ENCODE measurements at regions not wholly inside any gene's neighbourhood (a gene's known extent, or its start where the extent isn't known, plus 50 kb on each side); places are given as distances from the start of the nearest gene placed in this dataset.

DNA sequence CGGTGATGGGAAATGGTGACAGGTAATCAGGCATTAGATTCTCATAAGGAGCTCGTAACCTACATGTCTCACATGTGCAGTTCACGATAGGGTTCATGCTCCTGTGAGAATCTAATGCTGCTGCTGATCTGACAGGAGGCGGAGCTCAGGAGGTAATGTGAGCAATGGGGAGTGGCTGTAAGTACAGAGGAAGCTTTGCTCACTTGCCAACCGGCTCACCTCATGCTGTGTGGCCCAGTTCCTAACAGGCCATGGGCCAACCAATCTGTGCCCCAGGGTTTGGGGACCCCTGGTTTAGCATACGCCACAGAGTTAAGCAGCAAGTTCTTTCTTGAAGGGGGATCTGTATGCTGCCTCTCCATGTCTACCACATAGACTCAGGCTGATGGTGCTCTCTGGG, 133.1 kb downstream of the IQUB start:
- no peak for DNase-seq

DNA sequence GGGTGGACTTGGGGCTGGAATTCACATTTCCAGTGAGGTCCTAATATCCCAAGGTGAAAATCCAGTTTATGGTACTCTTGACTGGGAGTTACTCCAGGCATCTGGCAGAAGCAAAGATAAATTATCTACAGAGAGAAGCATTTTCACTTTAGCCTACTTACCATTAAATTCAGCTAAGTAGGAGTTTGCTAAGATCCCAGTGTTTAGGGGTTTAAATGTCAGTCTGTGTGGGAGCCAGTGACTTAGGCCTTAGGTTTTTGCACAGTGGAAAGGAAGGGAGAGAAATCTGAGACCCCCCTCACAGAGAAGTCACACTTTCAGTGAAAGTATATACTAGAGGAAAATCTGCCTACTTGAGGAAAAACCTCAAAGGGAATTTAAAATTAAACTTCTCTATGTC, 134.2 kb downstream of the IQUB start:
- DNase-seq, result no peak

DNA sequence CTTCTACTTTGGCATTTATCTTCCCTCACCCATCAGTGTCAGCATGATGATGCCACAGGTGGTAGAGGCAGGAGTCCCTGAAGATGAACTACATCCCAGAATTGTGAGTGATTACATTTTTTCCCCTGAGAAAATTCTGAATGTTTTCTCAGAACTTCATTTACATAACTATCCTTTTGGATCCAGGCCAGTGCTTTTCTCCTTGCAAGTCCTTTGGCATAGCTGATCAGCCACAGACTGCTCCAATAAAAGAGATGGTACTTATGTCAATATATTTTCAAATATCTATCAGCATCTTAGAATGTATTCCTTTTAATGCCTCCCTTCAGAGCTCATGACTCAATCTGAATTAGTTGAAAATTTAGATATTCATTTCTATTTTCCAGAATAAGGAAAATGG, 135.5 kb downstream of the IQUB start:
- no peak for DNase-seq

DNA sequence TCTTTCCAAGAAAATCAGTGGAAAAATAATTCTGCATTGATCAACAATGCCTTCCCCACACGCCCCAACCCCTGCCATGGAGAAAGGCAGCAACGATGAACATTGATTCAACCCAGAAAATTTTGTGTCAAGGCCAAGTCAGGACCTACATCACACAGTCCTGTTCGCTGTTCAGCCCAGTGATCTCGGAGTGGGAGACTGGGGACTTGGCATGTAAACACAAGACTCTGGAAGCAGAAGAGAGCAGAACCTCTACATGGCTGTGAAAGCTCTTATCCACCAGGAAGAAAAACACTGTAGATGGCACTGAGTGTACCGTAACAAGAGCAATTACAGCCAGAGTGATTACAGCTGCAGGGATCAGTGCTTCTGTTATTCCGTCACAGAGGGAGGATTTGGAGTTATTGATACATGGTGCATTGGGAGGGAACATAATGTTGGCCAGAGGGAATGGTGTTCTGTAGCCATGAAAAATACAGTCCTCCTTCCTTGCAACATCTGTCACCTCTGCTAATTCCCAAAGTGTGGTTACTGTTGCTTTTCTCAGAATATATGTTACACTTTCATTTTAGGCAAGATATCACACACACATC, 136.6 kb downstream of the IQUB start:
- no peak for DNase-seq

DNA sequence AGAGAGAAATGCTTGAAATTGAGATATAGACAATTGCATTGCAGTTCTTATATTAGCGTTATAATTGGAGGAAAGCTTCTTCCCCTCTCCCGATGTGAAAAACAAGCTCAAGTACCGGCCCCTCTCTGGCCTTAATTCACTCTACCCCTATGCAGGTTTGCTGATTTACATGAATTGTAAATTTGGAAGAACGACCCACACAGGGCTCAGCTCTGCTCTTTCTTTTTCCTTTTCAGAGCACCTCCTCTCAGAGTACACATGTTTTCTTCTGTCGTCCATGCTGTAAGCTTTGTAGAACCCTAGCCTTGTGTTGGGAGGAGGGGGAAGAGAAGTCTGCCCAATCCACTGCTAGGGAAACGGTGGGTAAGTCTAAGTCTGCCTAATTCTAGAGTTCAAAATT, 140.8 kb downstream of the IQUB start:
- DNase-seq, result no peak

DNA sequence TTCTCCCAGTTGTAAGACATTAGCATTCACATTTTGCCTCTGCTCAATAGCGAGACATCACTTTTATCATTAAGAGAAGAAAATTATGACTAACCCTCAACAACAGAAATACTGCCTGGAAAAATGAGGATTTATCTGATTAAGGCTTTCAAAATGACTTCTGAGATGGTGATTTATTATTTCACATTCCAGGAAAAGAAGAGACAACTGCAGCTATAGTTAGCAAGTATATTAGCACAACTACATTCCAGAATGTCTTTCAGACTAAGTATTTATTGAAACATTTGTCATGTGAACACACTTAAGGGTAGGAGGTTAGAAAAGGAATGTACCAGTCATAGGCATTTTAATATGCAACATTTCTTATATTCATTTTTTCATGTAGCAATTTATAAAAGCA, 162.0 kb downstream of the IQUB start:
- DNase-seq, result no peak

DNA sequence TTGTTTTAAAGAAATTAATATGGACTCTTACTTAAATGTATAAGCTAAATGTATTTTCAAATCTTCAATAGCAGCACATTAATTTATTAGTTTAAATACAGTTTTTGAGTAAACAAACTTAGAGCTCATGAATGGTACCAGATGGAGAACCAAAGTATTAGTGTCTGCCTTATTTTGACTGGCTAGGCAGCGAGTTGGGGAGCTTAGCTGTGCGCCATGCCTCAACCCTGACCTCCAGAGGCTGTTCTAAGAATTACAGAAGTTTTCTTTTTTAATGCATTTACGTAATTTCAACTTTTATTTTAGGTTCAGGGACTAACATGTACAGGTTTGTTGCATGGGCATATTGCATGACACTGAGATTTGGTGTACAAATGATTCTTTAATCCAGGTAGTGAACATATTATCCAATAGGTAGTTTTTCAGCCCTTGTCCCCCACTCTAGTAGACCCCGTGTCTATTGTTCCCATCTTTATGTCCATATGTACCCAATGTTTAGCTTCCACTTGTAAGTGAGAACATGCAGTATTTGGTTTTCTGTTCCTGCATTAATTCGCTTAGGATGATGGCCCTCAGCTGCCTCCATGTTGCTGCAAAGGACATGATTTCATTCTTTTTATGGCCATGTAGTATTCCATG, 166.8 kb downstream of the IQUB start:
- peak; percentile 7 for DNase-seq

DNA sequence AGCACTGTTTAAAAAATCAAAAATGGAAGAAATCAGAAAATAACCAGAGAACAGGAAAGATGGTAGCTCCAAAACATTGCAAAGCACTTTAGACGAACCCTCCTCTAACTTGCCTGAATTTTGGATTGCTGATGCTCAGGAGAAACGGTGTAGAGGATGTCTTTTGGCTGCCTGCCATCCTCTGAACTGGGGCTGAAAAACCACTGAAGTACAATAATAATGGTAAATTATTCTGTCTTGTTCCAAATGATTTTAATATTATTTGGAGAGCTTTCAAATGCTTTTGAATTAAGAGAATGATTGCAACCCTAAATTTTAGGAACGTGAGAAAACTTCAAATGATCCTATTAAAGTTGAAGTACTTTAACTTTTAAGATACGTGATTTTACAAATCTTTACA, 167.3 kb upstream of the SLC13A1 start:
- no peak for DNase-seq

DNA sequence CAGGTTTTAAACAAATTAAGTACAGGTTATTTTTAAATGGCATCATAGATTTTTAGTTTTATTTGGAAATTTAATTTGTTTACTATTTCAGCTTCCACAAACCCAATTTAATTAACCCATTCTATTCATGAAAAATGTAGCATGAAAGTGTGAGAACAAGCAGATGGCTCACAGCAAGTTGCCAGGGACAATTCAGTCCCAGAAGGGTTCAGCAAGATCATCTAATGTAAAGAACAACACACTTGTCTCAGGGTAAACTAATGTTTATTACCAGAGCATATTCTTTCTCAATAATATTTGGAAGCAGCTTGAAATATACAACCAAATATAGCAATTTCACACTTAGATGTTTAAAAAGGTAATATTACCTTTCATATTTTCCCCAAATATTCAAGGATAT, 166.9 kb upstream of the SLC13A1 start:
- no peak for DNase-seq

DNA sequence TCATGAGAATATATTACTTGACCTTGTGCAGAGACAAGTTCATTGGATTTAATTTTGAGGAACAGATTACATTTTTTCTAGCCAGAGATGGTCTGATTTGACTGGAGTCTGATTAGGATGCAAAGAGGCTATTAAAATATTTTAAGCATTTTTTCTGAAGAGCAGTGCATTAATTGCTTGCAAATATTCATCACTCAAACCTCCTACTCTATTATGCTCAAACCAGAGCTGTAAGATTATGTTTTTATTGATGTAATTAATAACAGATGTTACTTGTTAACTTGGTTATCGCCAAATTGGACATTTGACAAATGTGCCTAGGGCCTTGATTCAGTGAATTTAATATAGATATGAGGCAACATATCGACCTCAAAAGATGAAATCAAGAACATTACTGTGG, 160.9 kb upstream of the SLC13A1 start:
- DNase-seq, result no peak

DNA sequence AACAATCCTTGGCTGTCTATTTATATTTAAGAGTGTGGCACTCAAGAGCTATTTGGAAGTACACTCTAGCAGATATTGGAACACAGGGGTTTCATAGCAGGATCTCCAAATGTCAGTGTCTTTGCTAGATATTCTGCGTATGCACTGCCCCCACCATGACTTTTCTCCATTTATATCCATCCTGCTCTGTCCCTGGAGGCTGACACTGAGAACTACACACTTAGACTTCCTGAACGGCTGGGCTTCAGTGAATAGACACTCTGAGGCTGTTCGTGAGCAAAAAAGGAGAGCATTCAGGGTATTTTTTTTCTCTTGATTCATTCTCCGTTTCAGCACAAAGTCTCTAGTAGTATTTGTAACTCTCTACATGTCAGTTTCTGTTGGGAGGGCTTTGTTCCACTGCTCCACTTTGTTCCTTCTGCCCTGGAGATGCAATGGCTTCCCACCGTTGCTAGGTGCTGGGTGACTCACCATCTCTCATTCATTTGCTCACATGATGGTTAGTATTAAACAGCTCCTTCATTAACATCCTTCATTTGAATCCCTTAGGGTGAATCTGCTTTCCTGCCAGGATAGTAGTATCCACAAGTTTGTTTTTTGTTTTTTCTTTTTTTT, 155.9 kb upstream of the SLC13A1 start:
- DNase-seq, result no peak

DNA sequence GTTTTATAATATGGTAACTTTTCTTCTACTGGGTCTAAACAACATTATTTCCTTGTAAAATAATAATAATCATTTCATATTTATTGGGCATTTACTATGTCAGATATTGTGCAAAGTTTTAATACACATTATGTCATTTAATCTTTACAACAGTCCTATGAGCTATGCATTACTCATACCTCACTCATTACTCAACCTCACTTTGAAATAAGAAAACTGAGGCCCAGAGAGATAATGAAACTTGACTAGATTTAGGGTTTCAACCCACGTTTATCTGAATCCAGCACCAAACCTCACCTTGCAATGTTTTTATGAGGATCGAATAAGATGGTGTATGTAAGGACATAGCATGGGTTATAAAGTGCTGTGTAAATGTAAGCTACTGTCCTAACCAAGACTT, 153.2 kb upstream of the SLC13A1 start:
- DNase-seq, result no peak

DNA sequence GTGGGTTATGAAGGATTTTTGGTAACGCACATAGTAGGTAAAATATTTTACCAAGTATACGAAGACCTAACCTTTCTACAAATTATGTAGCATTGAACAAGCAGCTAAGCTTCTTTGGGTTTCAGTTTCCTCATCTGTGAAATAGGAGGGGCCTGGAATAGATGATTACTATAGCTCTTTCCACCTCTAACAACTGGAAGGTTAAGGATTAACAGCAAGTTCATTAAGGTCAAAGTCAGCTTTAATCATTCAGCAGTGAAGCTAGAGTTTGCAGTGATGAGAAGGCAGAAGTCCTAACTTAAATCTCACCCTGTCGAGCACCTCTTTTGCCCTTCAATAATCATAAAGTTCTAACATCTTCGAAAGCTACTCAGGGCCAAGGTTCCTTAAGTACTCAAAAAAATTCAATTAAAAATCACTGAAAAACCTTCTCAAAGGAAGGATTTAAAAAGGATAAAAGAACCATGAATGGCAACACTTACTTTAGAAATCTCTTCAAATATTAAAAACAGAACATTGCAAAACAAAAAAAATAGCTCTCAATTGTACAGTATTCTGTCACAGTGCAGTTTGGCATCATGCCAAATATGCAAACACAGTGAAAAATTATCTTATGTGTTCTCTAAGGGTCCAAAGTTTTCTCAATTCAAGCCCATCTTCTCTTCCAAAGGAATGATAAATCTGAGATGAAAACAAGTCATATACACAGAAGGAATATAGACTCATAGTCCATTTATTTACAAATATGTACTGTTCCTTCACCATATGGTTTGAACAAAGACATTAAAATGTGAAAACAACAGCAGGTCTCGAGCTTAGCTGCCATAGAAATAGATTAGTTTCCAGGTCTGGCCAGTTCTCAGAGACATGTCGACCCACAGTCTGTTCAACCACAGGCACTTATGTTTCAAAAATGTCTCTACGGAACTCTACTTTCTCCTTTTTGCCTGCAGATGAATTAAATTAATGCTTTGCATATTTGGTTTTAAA, 152.0 kb upstream of the SLC13A1 start:
- DNase-seq, result no peak

DNA sequence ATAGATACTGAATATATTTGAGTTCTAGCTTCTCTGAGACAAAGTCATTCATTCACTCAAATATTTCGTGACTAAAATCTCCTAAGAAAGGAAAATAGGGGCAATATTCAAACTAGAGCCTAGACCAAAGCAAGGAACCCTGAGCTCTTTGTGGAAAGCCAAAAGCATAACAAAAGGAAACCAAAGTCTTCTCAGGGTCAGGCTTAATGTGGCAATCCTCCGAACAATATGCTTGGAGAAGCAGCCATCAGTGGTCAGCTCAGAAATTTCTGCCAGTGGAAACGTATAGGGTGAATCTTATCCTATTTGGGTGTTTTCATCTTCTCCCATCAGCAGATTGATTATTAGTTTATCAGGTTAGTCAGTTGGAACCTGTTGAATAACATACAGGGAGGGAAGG, 151.3 kb upstream of the SLC13A1 start:
- no peak for DNase-seq

DNA sequence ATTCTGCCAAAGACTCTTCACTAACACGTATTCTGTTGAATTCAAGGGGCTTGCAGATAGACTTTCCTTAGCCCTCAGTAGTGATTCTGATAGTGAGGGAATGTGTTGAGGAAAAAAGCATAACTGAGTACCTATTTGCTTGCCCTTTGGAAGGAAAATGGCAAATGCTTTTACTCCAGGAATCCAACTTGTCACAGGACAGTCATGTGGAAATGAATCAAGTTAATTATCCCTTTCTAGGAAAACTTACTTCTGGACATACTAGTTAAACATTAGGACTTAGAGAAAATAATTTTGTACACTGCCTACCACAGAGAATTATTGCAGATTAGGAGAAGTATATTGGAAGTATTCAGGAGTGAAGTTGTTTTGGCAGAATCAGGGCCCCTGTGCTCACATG, 148.9 kb upstream of the SLC13A1 start:
- no peak for DNase-seq

DNA sequence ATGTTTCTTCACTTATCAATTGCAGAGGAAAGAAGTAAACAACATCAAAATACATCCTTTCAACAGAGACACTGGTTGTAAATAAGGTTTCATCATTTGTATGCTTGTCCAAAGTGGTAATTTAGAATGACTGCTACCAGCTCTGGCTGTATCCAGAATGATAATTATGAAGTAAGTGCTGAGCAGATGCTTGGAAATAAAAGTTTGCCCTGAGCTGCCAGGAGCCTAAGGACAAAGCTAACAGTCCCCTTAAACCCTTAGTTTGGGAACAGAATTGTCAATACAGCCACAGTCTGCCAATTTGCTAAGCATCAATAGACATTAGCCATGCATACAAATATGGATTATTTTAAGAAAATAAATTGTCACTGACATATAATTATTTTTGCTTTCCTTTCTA, 147.0 kb upstream of the SLC13A1 start:
- DNase-seq, result no peak

DNA sequence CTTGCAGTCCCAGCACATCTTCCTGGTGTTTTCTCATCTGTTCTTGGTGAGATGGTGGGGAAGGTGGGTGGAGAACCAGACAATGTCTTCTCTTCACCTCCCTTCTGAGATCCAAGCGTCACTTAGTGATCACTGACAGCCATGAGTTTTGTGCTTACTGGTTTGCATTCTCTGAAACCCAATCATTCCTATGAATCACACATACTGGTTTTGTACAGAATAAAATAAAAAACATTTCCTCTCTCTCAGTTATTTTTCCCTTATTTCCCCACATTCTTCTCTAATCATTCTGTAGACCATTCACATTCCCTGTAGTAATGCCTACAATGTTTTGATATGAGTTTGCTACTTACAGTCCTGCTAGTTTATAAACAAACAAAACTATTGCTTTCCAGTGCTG, 143.8 kb upstream of the SLC13A1 start:
- no peak for DNase-seq

DNA sequence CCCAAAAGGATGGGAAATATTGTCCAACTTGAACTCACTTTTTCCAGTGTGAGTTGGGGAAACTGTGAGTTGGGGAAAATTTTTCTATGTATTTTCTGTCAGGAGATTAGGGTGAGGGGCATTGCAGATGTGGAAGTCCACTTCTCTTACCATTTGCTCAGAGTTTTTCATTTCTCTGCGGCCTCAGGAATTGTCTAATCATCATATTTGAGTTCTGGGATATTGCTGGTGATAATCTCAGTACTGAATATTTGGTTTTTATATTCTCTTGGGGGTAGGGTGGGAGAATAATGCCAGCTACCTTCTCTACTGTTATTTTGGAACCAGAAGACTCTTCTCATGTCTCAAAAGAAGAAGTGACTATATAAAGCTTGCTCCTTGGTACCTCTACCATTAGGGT, 141.3 kb upstream of the SLC13A1 start:
- no peak for DNase-seq

DNA sequence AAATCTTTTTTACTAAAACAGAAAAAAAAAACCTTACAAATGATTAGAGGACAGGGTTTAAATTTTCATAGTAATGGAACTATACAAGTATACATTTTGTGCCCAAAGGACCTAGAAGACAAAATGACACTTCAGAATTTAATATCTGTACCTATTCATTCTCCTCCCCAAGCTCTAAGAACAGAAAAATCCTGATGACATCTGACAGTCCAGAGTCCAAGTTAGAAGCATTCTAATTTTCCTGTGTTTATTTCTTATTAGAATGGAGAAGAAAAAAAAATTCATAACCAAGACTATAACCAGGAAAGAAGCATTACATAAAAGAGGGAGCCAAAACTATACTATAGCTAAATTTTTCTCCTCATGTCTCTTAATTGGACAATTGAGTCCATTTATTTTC, 138.9 kb upstream of the SLC13A1 start:
- no peak for DNase-seq

DNA sequence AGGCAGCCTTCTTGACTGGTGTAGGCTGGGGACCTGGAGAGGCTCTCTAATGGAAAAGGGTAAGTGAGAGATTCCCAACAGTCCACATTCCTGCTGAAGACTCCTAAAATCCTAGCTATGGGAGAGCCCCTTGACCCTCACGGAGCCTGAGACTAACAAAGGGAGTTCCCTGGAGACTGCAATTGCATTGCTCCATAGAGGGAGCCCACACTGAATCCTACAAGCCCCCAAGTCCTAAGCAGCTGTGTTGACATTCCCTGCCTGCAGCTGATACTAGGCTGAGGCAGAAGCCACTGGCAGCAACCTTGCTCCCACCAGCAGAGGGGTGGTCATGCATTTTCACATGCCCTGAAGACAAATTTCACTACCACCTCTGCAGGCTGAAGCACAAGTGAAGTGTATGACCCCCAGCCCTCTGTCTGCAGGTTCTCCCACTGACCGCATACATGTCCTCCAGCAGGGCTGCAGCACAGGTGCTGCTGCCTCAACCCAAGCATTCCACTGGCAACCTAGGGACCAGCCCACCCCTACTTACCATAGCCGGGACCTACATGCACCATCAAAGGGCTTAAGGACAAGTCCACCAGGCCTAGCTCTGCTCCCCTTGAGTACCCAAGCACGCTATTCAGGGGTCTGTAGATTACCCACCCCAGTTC, 130.3 kb upstream of the SLC13A1 start:
- no peak for DNase-seq

DNA sequence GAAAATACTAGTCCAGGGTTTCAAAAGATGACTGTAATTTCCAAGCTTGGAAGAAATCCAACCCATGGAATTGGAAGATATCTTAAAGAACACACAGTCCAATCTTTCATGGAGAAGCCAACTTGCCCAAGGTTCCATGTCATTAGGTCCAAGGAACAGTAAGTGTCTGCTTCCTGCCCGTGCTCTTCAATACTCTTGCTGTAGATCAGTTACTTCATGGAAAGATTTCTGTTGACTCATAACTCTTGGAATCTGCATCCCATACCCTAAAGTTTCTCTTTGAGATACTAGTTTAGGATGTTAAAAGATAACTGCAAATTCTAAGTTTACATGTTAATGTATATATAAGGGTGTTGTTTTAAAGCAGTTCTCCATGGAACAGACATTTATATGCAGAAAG, 127.9 kb upstream of the SLC13A1 start:
- DNase-seq, result no peak

DNA sequence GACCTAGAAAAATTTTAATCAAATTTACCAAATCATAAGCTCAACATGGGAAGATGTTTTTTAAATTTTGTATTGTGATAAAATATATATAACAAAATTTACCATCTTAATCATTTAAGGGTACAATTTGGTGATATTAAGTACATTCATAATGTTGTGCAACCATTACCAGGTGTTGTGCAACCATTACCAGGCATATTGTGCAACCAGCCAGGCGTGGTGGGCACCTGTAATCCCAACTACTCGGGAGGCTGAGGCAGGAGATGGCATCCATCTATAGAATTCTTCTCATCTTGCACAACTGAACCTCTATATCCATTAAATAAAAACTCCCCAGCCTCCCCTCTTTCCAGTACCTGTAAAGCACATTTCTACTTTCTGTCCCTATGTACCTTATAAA, 124.5 kb upstream of the SLC13A1 start:
- no peak for DNase-seq

DNA sequence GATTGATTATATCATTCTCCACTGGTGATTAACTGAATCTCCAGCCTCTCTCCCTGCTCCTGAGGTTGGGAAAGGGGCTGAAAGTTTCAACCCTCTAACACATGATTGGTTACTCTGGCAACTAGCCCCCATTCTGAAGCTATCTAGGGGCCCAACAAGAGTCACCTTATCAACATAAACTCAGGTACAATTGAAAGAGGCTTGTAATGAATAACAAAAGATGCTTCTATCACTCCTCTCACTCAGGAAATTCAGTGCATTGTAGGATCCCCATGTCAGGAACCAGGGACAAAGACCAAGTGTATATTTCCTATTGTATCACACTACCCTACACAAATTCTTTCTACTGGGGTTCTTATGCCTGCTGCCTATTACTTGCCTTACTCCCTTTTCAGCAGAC, 123.9 kb upstream of the SLC13A1 start:
- no peak for DNase-seq
